BJ (cell line): ENCODE measurements at regions not wholly inside any gene's neighbourhood (a gene's known extent, or its start where the extent isn't known, plus 50 kb on each side); places are given as distances from the start of the nearest gene placed in this dataset.

Experiments used
- CTCF ChIA-PET: fragments of 350-600 bp; formaldehyde crosslinking; extraction: SDS; loops from one replicate; lab custom pipeline; 2021; ENCODE audit warnings: antibody characterized with exemption, inconsistent platforms; lab: Yijun Ruan, JAX
- POLR2A ChIA-PET: fragments of 300-600 bp; sonication (Branson Sonifier 250); formaldehyde crosslinking; extraction: SDS; loops from one replicate; lab custom pipeline; 2021; ENCODE audit warnings: antibody characterized with exemption; lab: Charles Lee
- DNase-seq: peaks from one replicate; pipeline ENCODE4 v3.0.0-alpha.2; 2011; ENCODE audit warnings: low read depth
- H3K27me3 ChIP-seq: 2 replicates; pipeline ENCODE4 v1.6.0; 2011; ENCODE audit warnings: low read length; ENCODE audit not compliant: control insufficient read depth, insufficient read depth
- H3K36me3 ChIP-seq: 2 replicates; pipeline ENCODE4 v1.5.1; 2011; ENCODE audit warnings: low read length; ENCODE audit not compliant: control insufficient read depth, insufficient read depth
- H3K4me3 ChIP-seq: 2 replicates; pipeline ENCODE4 v1.5.1; 2011; ENCODE audit warnings: low read depth, mild to moderate bottlenecking, control low read depth, low read length
- TF ChIP-seq, protein P1 (sequence below): IDR thresholded peaks from 2 replicates; pipeline ENCODE4 v1.5.1; 2011; ENCODE audit warnings: low read depth, mild to moderate bottlenecking, control low read depth, inconsistent platforms, low read length, moderate library complexity; ENCODE audit not compliant: insufficient read depth

DNA sequence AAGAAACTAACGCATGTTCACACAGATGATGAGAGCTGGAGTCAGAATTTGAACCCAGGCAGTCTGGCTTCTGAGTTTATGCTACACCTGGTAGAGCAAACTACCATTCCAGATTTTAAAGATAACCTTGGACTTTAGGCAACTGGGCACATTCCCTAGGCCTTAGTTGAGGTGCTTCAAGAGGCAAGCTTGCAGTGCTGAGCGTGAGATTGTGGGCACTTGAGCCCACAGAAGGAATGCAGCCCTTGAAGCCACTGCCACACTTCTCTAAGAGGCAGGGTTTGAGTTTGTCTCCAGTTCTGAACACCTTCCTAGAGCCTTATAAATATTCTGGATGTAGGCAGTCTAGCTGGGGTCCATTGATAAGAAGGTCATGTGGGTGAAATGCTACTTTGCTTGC lies 216.1 kb upstream of the SLC14A2 start:
- TF ChIP-seq, protein P1, sequence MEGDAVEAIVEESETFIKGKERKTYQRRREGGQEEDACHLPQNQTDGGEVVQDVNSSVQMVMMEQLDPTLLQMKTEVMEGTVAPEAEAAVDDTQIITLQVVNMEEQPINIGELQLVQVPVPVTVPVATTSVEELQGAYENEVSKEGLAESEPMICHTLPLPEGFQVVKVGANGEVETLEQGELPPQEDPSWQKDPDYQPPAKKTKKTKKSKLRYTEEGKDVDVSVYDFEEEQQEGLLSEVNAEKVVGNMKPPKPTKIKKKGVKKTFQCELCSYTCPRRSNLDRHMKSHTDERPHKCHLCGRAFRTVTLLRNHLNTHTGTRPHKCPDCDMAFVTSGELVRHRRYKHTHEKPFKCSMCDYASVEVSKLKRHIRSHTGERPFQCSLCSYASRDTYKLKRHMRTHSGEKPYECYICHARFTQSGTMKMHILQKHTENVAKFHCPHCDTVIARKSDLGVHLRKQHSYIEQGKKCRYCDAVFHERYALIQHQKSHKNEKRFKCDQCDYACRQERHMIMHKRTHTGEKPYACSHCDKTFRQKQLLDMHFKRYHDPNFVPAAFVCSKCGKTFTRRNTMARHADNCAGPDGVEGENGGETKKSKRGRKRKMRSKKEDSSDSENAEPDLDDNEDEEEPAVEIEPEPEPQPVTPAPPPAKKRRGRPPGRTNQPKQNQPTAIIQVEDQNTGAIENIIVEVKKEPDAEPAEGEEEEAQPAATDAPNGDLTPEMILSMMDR: no peak
- no peak for DNase-seq
- CTCF ChIA-PET: interaction anchor here (1.1 kb wide), 2 partner anchors 9 to 64 kb away, joined by 3 to 5 read pairs; no protein-coding TSS in a partner anchor
- POLR2A ChIA-PET: no interaction called here
- no peaks in the 10 kb centered on the region for H3K27me3 ChIP-seq
- H3K4me3 ChIP-seq: no peak overlapping the region
- no peaks in the 10 kb centered on the region for H3K36me3 ChIP-seq

DNA sequence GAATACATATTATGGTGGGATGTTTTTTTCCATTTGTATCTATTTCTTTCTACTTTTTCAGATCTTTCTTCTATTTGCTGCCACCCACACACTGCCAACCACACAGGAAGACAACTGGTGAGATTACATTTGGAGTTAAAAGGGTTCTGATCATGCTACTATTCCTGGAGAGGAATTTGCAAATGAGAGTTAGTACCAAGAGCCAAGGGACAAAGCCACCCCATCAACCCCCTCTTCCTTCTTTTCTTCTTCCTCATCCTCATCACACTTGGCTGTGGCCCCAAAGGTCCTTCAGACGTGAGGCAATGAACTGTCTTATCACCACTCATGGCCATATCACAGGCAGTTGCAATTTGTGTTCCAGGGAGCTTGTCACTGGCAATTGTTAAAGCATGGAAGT lies 215.6 kb upstream of the SLC14A2 start:
- TF ChIP-seq, protein P1: no peak
- no peak for DNase-seq
- Histone ChIP-seq H3K27me3 (no peaks in the 10 kb centered on the region), H3K4me3 (no peak overlapping the region), H3K36me3 (no peaks in the 10 kb centered on the region)
- CTCF ChIA-PET: interaction anchor here (1.1 kb wide), 2 partner anchors 9 to 64 kb away, joined by 3 to 5 read pairs; no protein-coding TSS in a partner anchor
- POLR2A ChIA-PET: no interaction called here

DNA sequence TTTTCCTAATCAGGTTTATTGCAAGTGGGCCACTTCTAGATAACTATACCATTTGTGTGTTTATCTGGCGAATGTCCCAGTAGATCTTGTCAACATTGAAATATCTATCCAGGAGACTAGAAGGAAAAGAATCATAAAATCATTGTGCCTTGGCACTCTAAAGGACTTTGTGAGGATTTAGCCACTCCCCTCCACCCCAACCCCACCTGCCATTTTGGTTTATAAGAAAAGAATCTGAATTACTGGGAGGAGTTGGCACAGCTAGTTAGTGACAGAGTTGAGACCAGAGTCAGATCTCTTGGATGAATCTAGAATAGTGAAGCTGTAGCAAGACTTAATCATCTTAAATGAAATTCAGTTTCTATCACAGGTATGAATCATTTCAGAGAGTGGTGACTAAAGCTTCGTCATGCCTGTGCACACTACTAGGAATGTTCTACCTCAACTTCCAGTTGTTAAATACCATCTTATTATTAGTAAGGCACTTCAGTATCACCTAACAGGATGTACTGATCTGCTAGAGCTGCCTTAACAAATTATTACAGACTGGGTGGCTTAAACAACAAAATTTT lies 212.7 kb upstream of the SLC14A2 start:
- H3K27me3 ChIP-seq: no peaks in the 10 kb centered on the region
- H3K4me3 ChIP-seq: no peak overlapping the region
- CTCF ChIA-PET: interaction anchor here (1.3 to 2.1 kb wide), 2 partner anchors 17 to 18 kb away, joined by 4 to 5 read pairs; no protein-coding TSS in a partner anchor
- H3K36me3 ChIP-seq: no peaks in the 10 kb centered on the region
- TF ChIP-seq, protein P1: no peak
- POLR2A ChIA-PET: no interaction called here
- peak; percentile 52 for DNase-seq

DNA sequence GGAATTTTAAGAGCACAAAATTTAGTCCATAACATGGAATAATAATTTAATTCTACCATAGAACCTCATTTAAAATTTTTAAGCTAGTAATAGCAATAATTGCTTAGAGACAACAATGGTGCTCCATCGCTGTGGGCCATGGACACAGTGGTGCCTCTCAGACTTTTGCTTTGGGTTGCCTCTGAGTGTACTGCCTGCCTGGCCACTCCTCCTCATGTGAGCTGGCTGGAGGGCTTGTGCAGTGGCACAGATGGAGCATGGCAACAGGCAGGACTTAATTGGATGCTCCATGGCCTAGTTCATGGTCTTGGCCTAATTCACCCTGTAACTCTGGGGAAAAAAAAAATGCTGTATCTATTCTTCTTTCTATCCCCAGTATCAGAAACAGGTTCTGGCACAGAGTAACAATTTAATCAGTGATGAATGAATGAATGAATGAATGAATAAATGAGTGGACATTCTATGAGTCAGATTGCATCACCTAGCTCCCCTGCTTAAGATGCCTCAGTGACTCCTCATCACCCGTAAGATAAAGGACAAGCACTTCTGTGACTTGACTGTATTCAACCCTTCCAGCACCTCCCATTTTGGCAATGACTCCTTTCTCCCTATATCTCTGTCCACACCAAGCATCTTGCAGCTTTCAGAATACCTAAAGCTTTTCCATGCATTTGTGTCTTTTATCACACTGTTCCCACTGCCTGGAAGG lies 211.8 kb upstream of the SLC14A2 start:
- TF ChIP-seq, protein P1: no peak
- no peaks in the 10 kb centered on the region for H3K36me3 ChIP-seq
- no peak overlapping the region for H3K4me3 ChIP-seq
- no peaks in the 10 kb centered on the region for H3K27me3 ChIP-seq
- no peak for DNase-seq
- ChIA-PET POLR2A (no interaction called here), CTCF (interaction anchor here (0.9 to 2.1 kb wide), 3 partner anchors 11 to 19 kb away, joined by 3 to 5 read pairs (median 4); no protein-coding TSS in a partner anchor)

DNA sequence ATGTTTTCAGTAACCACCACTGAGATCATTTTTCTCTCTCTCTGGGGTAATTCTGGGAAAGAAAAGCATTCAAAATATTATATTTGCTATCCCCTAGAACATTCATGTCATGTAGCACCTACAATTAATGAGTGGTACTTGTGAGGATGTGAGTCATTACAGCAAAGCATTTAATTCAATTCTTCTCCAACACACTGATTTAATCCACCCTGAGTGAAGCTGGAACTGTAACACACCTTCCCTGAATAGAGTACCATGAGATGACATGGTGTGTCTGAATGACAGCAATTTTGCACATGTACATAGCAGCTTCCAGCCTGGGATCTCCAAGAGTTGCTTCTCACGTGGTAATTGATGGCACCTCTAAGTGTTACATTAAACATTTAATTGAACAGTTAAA lies 207.1 kb upstream of the SLC14A2 start:
- H3K27me3 ChIP-seq: no peaks in the 10 kb centered on the region
- POLR2A ChIA-PET: no interaction called here
- no peak for DNase-seq
- no peak overlapping the region for H3K4me3 ChIP-seq
- no peaks in the 10 kb centered on the region for H3K36me3 ChIP-seq
- CTCF ChIA-PET: interaction anchor here (1.1 to 2.1 kb wide), 2 partner anchors 9 to 33 kb away, joined by 4 to 5 read pairs; no protein-coding TSS in a partner anchor
- TF ChIP-seq, protein P1: no peak
